ENCODE measurements at regions not wholly inside any gene's neighbourhood (a gene's known extent, or its start where the extent isn't known, plus 50 kb on each side); places are given as distances from the start of the nearest gene placed in this dataset.

DNA sequence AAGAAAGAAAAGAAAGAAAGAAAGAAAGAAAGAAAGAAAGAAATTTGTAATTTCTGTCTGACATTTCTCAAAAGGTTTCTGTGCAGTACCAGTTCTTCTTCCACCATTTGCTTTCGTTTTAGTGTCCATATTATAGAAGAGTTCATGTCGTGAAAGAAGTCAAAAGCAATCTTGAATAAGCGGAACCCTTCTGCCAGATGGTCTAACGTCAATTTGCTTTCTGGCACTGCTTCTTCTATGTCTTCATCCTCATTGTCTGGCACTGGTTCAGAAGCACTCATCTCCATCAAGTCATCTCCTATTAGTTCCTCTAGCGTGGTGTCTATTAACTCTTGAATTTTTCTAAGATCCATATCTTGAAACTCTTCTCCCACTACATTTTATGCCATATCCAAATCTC, 170.0 kb upstream of the KCTD3 start:
- Histone ChIP-seq H2BK5ac (ENCODE audit: low read length) (no peak overlapping the region), H3K79me1 (ENCODE audit: low read depth, low read length) (no peaks in the 10 kb centered on the region), H3K9me3 (replicated peaks in 1 of 2; ENCODE audit: control insufficient read depth in 2 of 2, insufficient read depth in 1 of 2, low read depth in 1 of 2, low read length in 2 of 2) (no peaks in the 10 kb centered on the region), H3K4me3 (ENCODE audit: low read length in 2 of 2) (no peak overlapping the region), H3K9ac (ENCODE audit: low read depth, low read length, poor library complexity) (no peak overlapping the region), H2BK120ac (ENCODE audit: low read depth, low read length) (no peak overlapping the region), H2BK15ac (ENCODE audit: low read length) (no peak overlapping the region), H2AFZ (ENCODE audit: low read length) (no peak overlapping the region), H3K4me1 (ENCODE audit: control insufficient read depth in 2 of 2, insufficient read depth in 1 of 2, low read depth in 1 of 2, low read length in 2 of 2) (no peaks in the 10 kb centered on the region), H2BK12ac (ENCODE audit: low read length) (no peak overlapping the region), H3K4ac (ENCODE audit: low read length) (no peak overlapping the region), H3K27me3 (ENCODE audit: control insufficient read depth in 3 of 3, insufficient read depth in 3 of 3, low read depth in 1 of 3, low read length in 3 of 3) (no peaks in the 10 kb centered on the region), H4K91ac (ENCODE audit: low read depth, low read length, poor library complexity) (no peak overlapping the region), H2AK5ac (ENCODE audit: low read depth, low read length) (no peak overlapping the region), H3K27ac (replicated peaks; ENCODE audit: low read length) (no peak overlapping the region), H3K36me3 (replicated peaks in 1 of 2; ENCODE audit: control insufficient read depth in 2 of 2, insufficient read depth in 2 of 2, low read length in 2 of 2) (no peaks in the 10 kb centered on the region), H3K18ac (ENCODE audit: low read length) (no peak overlapping the region), H4K8ac (ENCODE audit: low read depth, low read length) (no peak overlapping the region), H3K4me2 (ENCODE audit: insufficient read depth, low read length, poor library complexity, severe bottlenecking) (no peak overlapping the region), H3K23ac (ENCODE audit: low read depth, low read length, poor library complexity) (no peak overlapping the region), H3K14ac (ENCODE audit: low read length) (no peak overlapping the region)
- DNase-seq (ENCODE audit: low spot score) = no peak
- WGBS, 2 donors (ENCODE audit: extremely low coverage in 2 of 2, insufficient read length in 2 of 2, insufficient replicate concordance in 1 of 2) = no CpG with 5 or more reads among the region's 5 CpGs

DNA sequence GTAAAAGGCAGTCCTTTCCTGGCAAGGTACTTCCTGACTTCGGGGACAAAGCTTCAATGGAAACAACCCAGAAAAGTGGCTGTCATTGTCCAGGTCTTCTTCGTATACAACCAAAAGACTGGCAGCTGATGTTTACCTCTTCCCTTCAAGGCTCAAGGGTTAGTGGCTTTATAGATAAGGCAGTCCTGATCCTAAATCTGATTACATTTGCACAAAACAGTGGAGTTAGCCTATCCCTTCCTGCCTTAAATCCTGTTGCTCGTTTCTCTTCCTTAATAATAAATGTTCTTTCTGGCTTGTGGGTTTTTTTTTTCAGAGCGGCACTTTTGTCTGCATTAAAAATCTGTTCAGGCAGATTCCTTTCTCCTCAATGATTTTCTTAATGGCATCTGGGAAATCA, 169.3 kb upstream of the KCTD3 start:
- Histone ChIP-seq H2BK120ac (ENCODE audit: low read depth, low read length) (no peak overlapping the region), H3K79me1 (ENCODE audit: low read depth, low read length) (no peaks in the 10 kb centered on the region), H2AFZ (ENCODE audit: low read length) (no peak overlapping the region), H3K4me3 (ENCODE audit: low read length in 2 of 2) (no peak overlapping the region), H2BK5ac (ENCODE audit: low read length) (no peak overlapping the region), H4K8ac (ENCODE audit: low read depth, low read length) (no peak overlapping the region), H2AK5ac (ENCODE audit: low read depth, low read length) (no peak overlapping the region), H2BK12ac (ENCODE audit: low read length) (no peak overlapping the region), H3K27ac (replicated peaks; ENCODE audit: low read length) (no peak overlapping the region), H3K4ac (ENCODE audit: low read length) (no peak overlapping the region), H3K18ac (ENCODE audit: low read length) (no peak overlapping the region), H3K27me3 (ENCODE audit: control insufficient read depth in 3 of 3, insufficient read depth in 3 of 3, low read depth in 1 of 3, low read length in 3 of 3) (no peaks in the 10 kb centered on the region), H4K91ac (ENCODE audit: low read depth, low read length, poor library complexity) (no peak overlapping the region), H2BK15ac (ENCODE audit: low read length) (no peak overlapping the region), H3K23ac (ENCODE audit: low read depth, low read length, poor library complexity) (no peak overlapping the region), H3K9ac (ENCODE audit: low read depth, low read length, poor library complexity) (no peak overlapping the region), H3K9me3 (replicated peaks in 1 of 2; ENCODE audit: control insufficient read depth in 2 of 2, insufficient read depth in 1 of 2, low read depth in 1 of 2, low read length in 2 of 2) (no peaks in the 10 kb centered on the region), H3K4me2 (ENCODE audit: insufficient read depth, low read length, poor library complexity, severe bottlenecking) (no peak overlapping the region), H3K4me1 (ENCODE audit: control insufficient read depth in 2 of 2, insufficient read depth in 1 of 2, low read depth in 1 of 2, low read length in 2 of 2) (no peaks in the 10 kb centered on the region), H3K14ac (ENCODE audit: low read length) (no peak overlapping the region), H3K36me3 (replicated peaks in 1 of 2; ENCODE audit: control insufficient read depth in 2 of 2, insufficient read depth in 2 of 2, low read length in 2 of 2) (no peaks in the 10 kb centered on the region)
- WGBS, 2 donors (ENCODE audit: extremely low coverage in 2 of 2, insufficient read length in 2 of 2, insufficient replicate concordance in 1 of 2) = no CpG with 5 or more reads among the region's 4 CpGs
- no peak for DNase-seq (ENCODE audit: low spot score)

DNA sequence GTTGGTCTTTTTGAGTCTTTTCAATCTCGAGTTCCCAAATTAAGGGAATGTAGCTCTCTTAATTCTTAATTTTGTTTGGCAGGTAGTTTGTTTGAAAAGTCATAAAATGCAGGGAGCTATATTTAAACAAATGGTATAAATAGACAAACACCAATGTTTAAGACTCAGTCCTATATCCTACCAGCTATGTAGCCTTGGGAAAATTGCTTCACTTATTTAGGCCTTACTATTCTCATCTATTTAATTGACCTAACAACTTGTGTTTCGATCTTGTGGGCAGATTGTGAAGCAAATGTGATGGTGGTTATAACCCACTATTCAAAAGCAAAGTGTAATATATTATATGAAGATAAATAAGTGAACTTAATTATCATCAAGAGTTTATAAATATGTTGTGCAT, 167.3 kb upstream of the KCTD3 start:
- WGBS, 2 donors (ENCODE audit: extremely low coverage in 2 of 2, insufficient read length in 2 of 2, insufficient replicate concordance in 1 of 2) = no CpG with 5 or more reads among the region's 2 CpGs
- H3K9ac ChIP-seq (ENCODE audit: low read depth, low read length, poor library complexity) = no peak overlapping the region

DNA sequence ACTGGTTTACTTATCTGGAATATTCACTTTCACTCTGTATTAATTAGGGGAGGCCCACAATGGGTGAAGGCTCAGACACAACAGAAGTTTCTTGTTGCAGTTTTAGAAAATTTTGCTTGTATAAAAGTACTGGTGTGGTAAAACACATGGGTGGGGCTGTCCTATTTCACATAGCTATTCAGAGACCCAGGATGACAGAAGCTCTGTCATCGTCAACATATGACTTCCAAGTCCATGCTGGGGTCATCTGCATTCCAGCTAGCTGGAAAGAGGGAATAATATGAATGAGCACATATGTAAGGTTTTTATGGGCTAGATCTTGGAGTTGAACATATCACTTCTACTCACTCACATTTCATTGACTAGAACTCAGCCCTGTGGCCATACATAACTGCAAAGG, 166.4 kb upstream of the KCTD3 start:
- Histone ChIP-seq H4K8ac (ENCODE audit: low read depth, low read length) (no peak overlapping the region), H2AK5ac (ENCODE audit: low read depth, low read length) (no peak overlapping the region), H4K91ac (ENCODE audit: low read depth, low read length, poor library complexity) (no peak overlapping the region), H2BK5ac (ENCODE audit: low read length) (no peak overlapping the region), H3K27me3 (ENCODE audit: control insufficient read depth in 3 of 3, insufficient read depth in 3 of 3, low read depth in 1 of 3, low read length in 3 of 3) (no peaks in the 10 kb centered on the region), H3K36me3 (replicated peaks in 1 of 2; ENCODE audit: control insufficient read depth in 2 of 2, insufficient read depth in 2 of 2, low read length in 2 of 2) (no peaks in the 10 kb centered on the region), H3K9ac (ENCODE audit: low read depth, low read length, poor library complexity) (no peak overlapping the region), H3K18ac (ENCODE audit: low read length) (no peak overlapping the region), H3K79me1 (ENCODE audit: low read depth, low read length) (no peaks in the 10 kb centered on the region), H2AFZ (ENCODE audit: low read length) (no peak overlapping the region), H3K4ac (ENCODE audit: low read length) (no peak overlapping the region), H3K23ac (ENCODE audit: low read depth, low read length, poor library complexity) (no peak overlapping the region), H3K27ac (replicated peaks; ENCODE audit: low read length) (no peak overlapping the region), H3K9me3 (replicated peaks in 1 of 2; ENCODE audit: control insufficient read depth in 2 of 2, insufficient read depth in 1 of 2, low read depth in 1 of 2, low read length in 2 of 2) (no peaks in the 10 kb centered on the region), H2BK120ac (ENCODE audit: low read depth, low read length) (no peak overlapping the region), H2BK15ac (ENCODE audit: low read length) (no peak overlapping the region), H3K4me1 (ENCODE audit: control insufficient read depth in 2 of 2, insufficient read depth in 1 of 2, low read depth in 1 of 2, low read length in 2 of 2) (no peaks in the 10 kb centered on the region), H3K4me3 (ENCODE audit: low read length in 2 of 2) (no peak overlapping the region), H3K4me2 (ENCODE audit: insufficient read depth, low read length, poor library complexity, severe bottlenecking) (no peak overlapping the region), H2BK12ac (ENCODE audit: low read length) (no peak overlapping the region), H3K14ac (ENCODE audit: low read length) (no peak overlapping the region)
- no CpG with 5 or more reads among the region's 1 CpG for WGBS, 2 donors (ENCODE audit: extremely low coverage in 2 of 2, insufficient read length in 2 of 2, insufficient replicate concordance in 1 of 2)
- DNase-seq (ENCODE audit: low spot score) = no peak

More for the DNA sequence above, 167.3 kb upstream of the KCTD3 start:
- Histone ChIP-seq H3K4me1 (ENCODE audit: control insufficient read depth in 2 of 2, insufficient read depth in 1 of 2, low read depth in 1 of 2, low read length in 2 of 2) (no peaks in the 10 kb centered on the region), H3K79me1 (ENCODE audit: low read depth, low read length) (no peaks in the 10 kb centered on the region), H3K36me3 (replicated peaks in 1 of 2; ENCODE audit: control insufficient read depth in 2 of 2, insufficient read depth in 2 of 2, low read length in 2 of 2) (no peaks in the 10 kb centered on the region), H3K4me2 (ENCODE audit: insufficient read depth, low read length, poor library complexity, severe bottlenecking) (no peak overlapping the region), H3K4me3 (ENCODE audit: low read length in 2 of 2) (no peak overlapping the region), H4K8ac (ENCODE audit: low read depth, low read length) (no peak overlapping the region), H2AK5ac (ENCODE audit: low read depth, low read length) (no peak overlapping the region), H3K4ac (ENCODE audit: low read length) (no peak overlapping the region), H3K14ac (ENCODE audit: low read length) (no peak overlapping the region), H2BK15ac (ENCODE audit: low read length) (no peak overlapping the region), H3K27me3 (ENCODE audit: control insufficient read depth in 3 of 3, insufficient read depth in 3 of 3, low read depth in 1 of 3, low read length in 3 of 3) (no peaks in the 10 kb centered on the region), H3K27ac (replicated peaks; ENCODE audit: low read length) (no peak overlapping the region), H2BK120ac (ENCODE audit: low read depth, low read length) (no peak overlapping the region), H3K18ac (ENCODE audit: low read length) (no peak overlapping the region), H4K91ac (ENCODE audit: low read depth, low read length, poor library complexity) (no peak overlapping the region), H2BK5ac (ENCODE audit: low read length) (no peak overlapping the region), H3K9me3 (replicated peaks in 1 of 2; ENCODE audit: control insufficient read depth in 2 of 2, insufficient read depth in 1 of 2, low read depth in 1 of 2, low read length in 2 of 2) (no peaks in the 10 kb centered on the region), H2AFZ (ENCODE audit: low read length) (no peak overlapping the region), H2BK12ac (ENCODE audit: low read length) (no peak overlapping the region), H3K23ac (ENCODE audit: low read depth, low read length, poor library complexity) (no peak overlapping the region)
- no peak for DNase-seq (ENCODE audit: low spot score)

All from neuronal stem cell (in vitro differentiated cells).